A549 (cell line): ENCODE measurements at regions not wholly inside any gene's neighbourhood (a gene's known extent, or its start where the extent isn't known, plus 50 kb on each side); places are given as distances from the start of the nearest gene placed in this dataset.
"Not testable (repeated sequence)": the region's sequence is repeated elsewhere in the genome, so short reads cannot be mapped to it uniquely, and the experiment has no call there.

Source experiments
- ATAC-seq, 2 experiments: fragments of 200-7000 bp in 1 of 2; fragments of >200 bp in 1 of 2; cut with Nextera tagmentation in 1 of 2; cut with Tn5 transposase in 1 of 2; 3 replicates each; pipeline versions ENCODE4 v1.8.0 to v1.9.1; 2018 to 2020; ENCODE audit warnings: mild to moderate bottlenecking in 1 of 2, moderate library complexity in 1 of 2
- CTCF ChIA-PET: fragments of 300-600 bp; sonication (Branson Sonifier 250); formaldehyde crosslinking; extraction: SDS; loops from one replicate; lab custom pipeline; 2021; ENCODE audit warnings: antibody characterized with exemption, inconsistent platforms; lab: Yijun Ruan, JAX
- POLR2A ChIA-PET: fragments of 350-600 bp; formaldehyde crosslinking; extraction: SDS; loops from one replicate; lab custom pipeline; 2021; ENCODE audit warnings: antibody characterized with exemption, inconsistent platforms; lab: Yijun Ruan, JAX
- DNase-seq, 2 experiments: peaks; one replicate each; pipeline versions ENCODE4 v3.0.0 to v3.0.0-alpha.2; 2011 to 2016; ENCODE audit warnings: low read depth in 1 of 2, low spot score in 1 of 2
- FAIRE-seq: peaks from 2 replicates; lab custom pipeline; 2011; peaks lifted over from hg19 to GRCh38; lab: Jason Lieb, UNC
- H3K27ac ChIP-seq, 2 experiments: fragments of >200 bp; sonication (Bioruptor Twin); formaldehyde crosslinking; 3 replicates each; pipeline ENCODE4 v1.5.1; 2016 to 2017
- H3K4me1 ChIP-seq: fragments of >200 bp; sonication (Bioruptor Twin); formaldehyde crosslinking; 3 replicates; pipeline ENCODE4 v1.6.1; 2016
- H3K4me2 ChIP-seq: fragments of >200 bp; sonication (Bioruptor Twin); formaldehyde crosslinking; 3 replicates; pipeline ENCODE4 v1.6.1; 2016
- H3K4me3 ChIP-seq: fragments of >200 bp; sonication (Bioruptor Twin); formaldehyde crosslinking; 3 replicates; pipeline ENCODE4 v1.5.1; 2016
- H3K9me3 ChIP-seq: fragments of >200 bp; sonication (Bioruptor Twin); formaldehyde crosslinking; 3 replicates; pipeline ENCODE4 v1.6.1; 2016
- ATOH8 ChIP-seq: fragments of 250-450 bp; sonication (Bioruptor Pico); IDR thresholded peaks from 2 replicates; pipeline ENCODE4 v1.5.0; 2020; ENCODE audit warnings: low read depth, mild to moderate bottlenecking, moderate library complexity
- BCL3 ChIP-seq: fragments of >200 bp; sonication (Bioruptor Twin); formaldehyde crosslinking; IDR thresholded peaks from 3 replicates; pipeline ENCODE4 v1.6.1; 2016
- CHD2 ChIP-seq: fragments of 150-350 bp; IDR thresholded peaks from 2 replicates; pipeline ENCODE4 v1.6.1; 2014; ENCODE audit warnings: low read length; ENCODE audit not compliant: partially characterized antibody
- CTCF ChIP-seq: fragments of >200 bp; sonication (Bioruptor Twin); formaldehyde crosslinking; IDR thresholded peaks from 3 replicates; pipeline ENCODE4 v1.5.1; 2016
- E2F6 ChIP-seq: IDR thresholded peaks from 2 replicates; pipeline ENCODE4 v1.6.1; 2012; ENCODE audit warnings: low read depth, borderline replicate concordance
- EHF ChIP-seq: fragments of 250-450 bp; sonication (Bioruptor Pico); IDR thresholded peaks from 2 replicates; pipeline ENCODE4 v1.5.0; 2020; ENCODE audit warnings: mild to moderate bottlenecking
- ELK1 ChIP-seq: fragments of 150-350 bp; IDR thresholded peaks from 2 replicates; pipeline ENCODE4 v1.6.1; 2014; ENCODE audit warnings: low read depth, mild to moderate bottlenecking, low read length
- EP300 ChIP-seq, 2 experiments: fragments of >200 bp; sonication (Bioruptor Twin); formaldehyde crosslinking; IDR thresholded peaks; 2 replicates in 1 of 2; 3 replicates in 1 of 2; pipeline ENCODE4 v1.6.1; 2016 to 2017
- FOXS1 ChIP-seq: fragments of 250-450 bp; sonication (Bioruptor Pico); IDR thresholded peaks from 2 replicates; pipeline ENCODE4 v1.5.0; 2020; ENCODE audit warnings: mild to moderate bottlenecking, moderate library complexity
- HEYL ChIP-seq: fragments of 250-450 bp; sonication (Bioruptor Pico); IDR thresholded peaks from 2 replicates; pipeline ENCODE4 v1.8.0; 2021; ENCODE audit warnings: mild to moderate bottlenecking, moderate library complexity
- HOXA7 ChIP-seq: fragments of 250-450 bp; sonication (Bioruptor Pico); IDR thresholded peaks from 2 replicates; pipeline ENCODE4 v1.5.0; 2020; ENCODE audit warnings: mild to moderate bottlenecking, moderate library complexity
- HOXB13 ChIP-seq: fragments of 250-450 bp; sonication (Bioruptor Pico); IDR thresholded peaks from 2 replicates; pipeline ENCODE4 v1.5.0; 2020; ENCODE audit warnings: low read depth, mild to moderate bottlenecking, moderate library complexity
- JUN ChIP-seq, 2 experiments: fragments of >200 bp; sonication (Bioruptor Twin); formaldehyde crosslinking; IDR thresholded peaks; 2 replicates in 1 of 2; 3 replicates in 1 of 2; pipeline ENCODE4 v1.6.1; 2016 to 2017
- KDM1A ChIP-seq: fragments of 200-600 bp; sonication (generic); IDR thresholded peaks from 2 replicates; pipeline ENCODE4 v1.6.1; 2016; ENCODE audit warnings: low read depth, mild to moderate bottlenecking
- MAFK ChIP-seq: fragments of 450-650 bp; IDR thresholded peaks from 2 replicates; pipeline ENCODE4 v1.6.1; 2014; ENCODE audit not compliant: partially characterized antibody
- MAZ ChIP-seq: fragments of 150-350 bp; IDR thresholded peaks from 2 replicates; pipeline ENCODE4 v1.6.1; 2014; ENCODE audit warnings: antibody characterized with exemption, low read depth, low read length, borderline replicate concordance
- MYC ChIP-seq: IDR thresholded peaks from 2 replicates; pipeline ENCODE4 v1.6.1; 2012; ENCODE audit warnings: mild to moderate bottlenecking, inconsistent platforms, low read length, improper control_type of control experiment, borderline replicate concordance
- PBX3 ChIP-seq: IDR thresholded peaks from 2 replicates; pipeline ENCODE4 v1.6.1; 2012
- PHF8 ChIP-seq: fragments of 200-600 bp; sonication (generic); IDR thresholded peaks from 2 replicates; pipeline ENCODE4 v1.6.1; 2016; ENCODE audit warnings: low read depth, mild to moderate bottlenecking, antibody characterized with exemption, moderate library complexity, borderline replicate concordance
- POLR2A ChIP-seq: IDR thresholded peaks from 2 replicates; pipeline ENCODE4 v1.6.1; 2012; ENCODE audit warnings: mild to moderate bottlenecking, low read length
- RFX5 ChIP-seq: fragments of 450-650 bp; IDR thresholded peaks from 2 replicates; pipeline ENCODE4 v1.7.1; 2014; ENCODE audit warnings: antibody characterized with exemption, mild to moderate bottlenecking, moderate library complexity
- SREBF2 ChIP-seq: fragments of 450-650 bp; IDR thresholded peaks from 2 replicates; pipeline ENCODE4 v1.6.1; 2014; ENCODE audit warnings: mild to moderate bottlenecking, moderate library complexity
- TFCP2L1 ChIP-seq: fragments of 250-450 bp; sonication (Bioruptor Pico); IDR thresholded peaks from 2 replicates; pipeline ENCODE4 v1.5.0; 2021; ENCODE audit warnings: mild to moderate bottlenecking
- USF2 ChIP-seq: fragments of 450-650 bp; IDR thresholded peaks from 2 replicates; pipeline ENCODE4 v1.6.1; 2014; ENCODE audit warnings: antibody characterized with exemption
- WGBS: methylation state at CpG from one replicate; pipeline ENCODE4 v1.1.6; 2017; ENCODE audit errors: missing lambda C conversion rate; 5-methylcytosine and 5-hydroxymethylcytosine counted together

GRCh38 chr3:75395580-75396315 is 268.4 kb upstream of the FRG2C start:
- 92% methylated on average over 30 of the region's 61 CpGs for WGBS
- ChIA-PET POLR2A (no interaction called here), CTCF (no interaction called here)
- Histone ChIP-seq H3K9me3 (no peaks in the 10 kb centered on the region), H3K4me3 (no peak overlapping the region), H3K4me1 (no peaks in the 10 kb centered on the region), H3K27ac (no peak overlapping the region), H3K4me2 (no peak overlapping the region)
- ATAC-seq (no peak), FAIRE-seq (no peak), DNase-seq (no peak)
- TF ChIP-seq KDM1A (no peak), HEYL (CRISPR knock-in tag) (no peak), USF2 (no peak), PHF8 (no peak), JUN (IDR thresholded peaks at IDR 0.05) (no peak), MYC (no peak), TFCP2L1 (no peak), POLR2A (no peak), CTCF (no peak), HOXB13 (CRISPR knock-in tag) (no peak)

GRCh38 chr3:75396316-75396802 is 267.8 kb upstream of the FRG2C start:
- TF ChIP-seq USF2 (no peak), CHD2 (no peak), ATOH8 (CRISPR knock-in tag) (no peak), HEYL (CRISPR knock-in tag) (no peak), EHF (CRISPR knock-in tag) (no peak), SREBF2 (no peak), PBX3 (no peak), EP300 (IDR thresholded peaks at IDR 0.05) (no peak), TFCP2L1 (no peak), E2F6 (no peak), HOXA7 (CRISPR knock-in tag) (no peak), FOXS1 (CRISPR knock-in tag) (no peak), BCL3 (no peak), HOXB13 (CRISPR knock-in tag) (no peak), MAFK (no peak), ELK1 (no peak), MAZ (no peak), RFX5 (no peak)
- ChIA-PET POLR2A (no interaction called here), CTCF (no interaction called here)
- Histone ChIP-seq H3K9me3 (no peaks in the 10 kb centered on the region), H3K4me2 (no peak overlapping the region), H3K4me1 (no peaks in the 10 kb centered on the region), H3K27ac (no peak overlapping the region), H3K4me3 (no peak overlapping the region)
- DNase-seq, result no peak
- 37% methylated on average over 5 of the region's 29 CpGs for WGBS
- no peak for FAIRE-seq
- no peak for ATAC-seq

- ATAC-seq, FAIRE-seq, CTCF ChIA-PET, H3K4me2 ChIP-seq, DNase-seq, H3K4me1 ChIP-seq, POLR2A ChIA-PET, H3K9me3 ChIP-seq, H3K4me3 ChIP-seq, H3K27ac ChIP-seq: not testable (repeated sequence)
- WGBS, result 74% methylated on average over 14 of the region's 20 CpGs
Observed at GRCh38 chr3:75397486-75397885, 266.6 kb upstream of the FRG2C start.
